RPMI7951 (cell line): ENCODE measurements at regions not wholly inside any gene's neighbourhood (a gene's known extent, or its start where the extent isn't known, plus 50 kb on each side); places are given as distances from the start of the nearest gene placed in this dataset.

Experiments
- DNase-seq: peaks from one replicate; pipeline ENCODE4 v3.0.0-alpha.2; 2012; ENCODE audit warnings: low read depth

DNA sequence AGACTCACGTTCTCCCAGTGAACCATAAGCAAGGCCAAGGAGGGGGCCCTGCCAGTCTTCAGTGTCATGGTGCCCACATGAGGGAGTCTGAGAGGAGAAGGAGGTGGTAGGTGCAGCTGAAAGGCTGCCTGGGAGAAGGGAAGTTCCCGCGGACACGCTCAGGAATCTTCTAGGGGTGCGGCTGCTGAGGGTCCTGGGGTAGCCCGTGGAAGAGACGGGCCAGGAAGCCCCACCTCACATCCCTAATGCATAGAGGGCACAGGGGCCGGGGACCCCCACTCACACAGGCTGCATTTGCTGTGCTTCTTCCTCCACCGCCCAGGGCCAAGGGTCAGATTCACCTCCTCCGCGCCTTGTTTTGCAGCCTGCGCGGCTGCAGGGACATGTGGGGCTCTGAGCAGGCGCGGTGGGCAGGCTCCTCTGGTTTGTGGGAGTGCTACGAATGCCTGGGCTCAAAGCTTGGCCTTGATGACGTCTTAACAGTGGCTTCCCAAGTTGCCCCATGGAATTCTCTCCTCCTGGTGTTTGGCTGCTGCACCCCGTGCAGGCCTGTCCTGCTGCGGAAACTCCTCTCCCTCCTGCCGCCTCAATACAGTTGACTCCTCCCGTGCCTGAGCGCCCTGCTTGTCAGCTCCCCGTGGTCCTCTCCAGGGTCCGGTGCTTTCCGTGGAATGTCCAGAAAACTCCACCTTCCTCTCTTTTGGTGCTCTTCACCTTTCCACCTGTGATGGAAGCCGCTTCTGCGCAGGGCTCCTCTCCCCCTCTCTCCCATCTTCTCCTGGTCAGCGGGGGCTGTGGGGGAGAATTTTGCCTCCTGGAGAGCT, 95.7 kb downstream of the VAPA start:
- no peak for DNase-seq

GRCh38 chr18:10010611-10011015, 96.8 kb downstream of the VAPA start:
- peak; percentile 88 for DNase-seq

DNA sequence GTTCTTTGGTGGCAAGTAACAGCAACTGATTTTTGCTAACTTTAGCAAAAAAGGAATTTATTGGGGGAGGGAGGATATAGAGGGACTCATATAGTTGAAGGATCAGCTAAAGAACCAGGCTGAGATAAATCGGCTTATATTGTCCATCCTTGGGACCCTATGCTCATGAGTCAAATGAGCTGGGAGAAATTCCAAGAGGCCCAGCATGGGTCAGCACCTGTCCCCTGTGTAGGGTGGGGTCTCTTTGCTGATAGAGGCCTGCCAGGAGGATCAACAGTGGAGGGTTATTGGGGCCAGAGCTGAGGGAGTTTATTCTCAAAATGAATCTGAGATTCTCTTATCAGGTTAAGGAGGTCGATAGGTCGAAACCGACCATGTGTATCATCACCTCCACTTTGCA, 97.2 kb downstream of the VAPA start:
- DNase-seq = no peak

DNA sequence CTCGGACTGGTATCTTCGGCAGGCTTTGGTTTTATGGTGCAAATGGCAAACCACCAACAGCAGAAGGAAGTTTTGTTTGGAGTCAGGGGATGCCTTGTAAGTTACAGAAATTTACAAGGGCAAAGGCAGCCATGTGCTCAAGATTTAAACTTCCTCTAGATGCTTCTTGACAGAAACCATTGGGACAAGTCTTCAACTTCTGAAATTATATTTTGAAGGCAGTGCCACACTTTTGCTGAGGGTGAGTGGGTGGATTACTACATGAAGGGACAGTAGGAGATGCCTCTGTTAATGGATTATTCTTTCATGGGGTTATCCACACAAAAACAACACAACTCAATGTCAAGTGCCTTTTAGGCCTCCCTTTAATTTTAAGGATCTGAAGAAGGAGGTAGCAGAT, 97.9 kb downstream of the VAPA start:
- DNase-seq = no peak

DNA sequence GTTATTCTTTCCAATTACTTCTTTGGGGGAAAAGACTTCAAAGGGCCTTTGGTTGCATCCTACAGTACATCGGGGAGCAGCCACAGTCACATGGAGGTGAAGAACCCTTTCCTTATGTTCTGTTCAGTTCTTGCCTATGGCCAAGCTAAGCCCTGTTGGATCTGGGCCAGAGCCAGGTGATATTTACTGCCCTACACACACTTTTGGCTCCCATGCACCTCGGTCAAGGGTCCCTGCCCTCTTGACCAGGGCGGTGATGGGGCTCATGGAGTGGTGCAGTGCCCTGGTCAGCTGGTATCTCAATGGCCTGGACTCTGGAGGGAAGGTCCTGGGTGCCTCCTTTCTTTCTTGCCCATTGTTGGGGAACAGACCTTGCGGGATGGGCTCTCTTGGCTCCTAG, 98.7 kb downstream of the VAPA start:
- no peak for DNase-seq

GRCh38 chr18:10013621-10014543, 100.1 kb downstream of the VAPA start:
- DNase-seq = no peak

- DNase-seq = peak; percentile 61
These were observed 101.5 kb downstream of the VAPA start for GRCh38 chr18:10015288-10015701.

- DNase-seq = peak; percentile 79
These were observed 102.4 kb downstream of the VAPA start for GRCh38 chr18:10015941-10016819.

GRCh38 chr18:10017043-10017442, 103.2 kb downstream of the VAPA start:
- DNase-seq = no peak

DNA sequence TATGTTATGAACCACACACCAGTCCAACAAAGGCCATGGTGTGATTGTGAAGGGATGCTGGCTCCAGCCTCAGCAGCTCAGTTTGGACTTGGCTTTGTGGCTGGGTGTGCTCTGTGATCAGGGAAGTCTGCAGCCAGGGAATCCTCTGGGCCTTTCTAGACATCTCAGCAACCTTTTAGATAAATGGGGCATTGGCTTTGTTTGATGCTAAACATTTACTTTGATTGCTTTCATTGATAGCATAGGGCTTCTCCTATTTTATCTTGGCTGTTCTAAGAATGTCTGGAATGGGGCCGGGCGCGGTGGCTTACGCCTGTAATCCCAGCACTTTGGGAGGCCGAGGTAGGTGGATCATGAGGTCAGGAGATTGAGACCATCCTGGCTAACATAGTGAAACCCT, 104.5 kb downstream of the VAPA start:
- no peak for DNase-seq

DNA sequence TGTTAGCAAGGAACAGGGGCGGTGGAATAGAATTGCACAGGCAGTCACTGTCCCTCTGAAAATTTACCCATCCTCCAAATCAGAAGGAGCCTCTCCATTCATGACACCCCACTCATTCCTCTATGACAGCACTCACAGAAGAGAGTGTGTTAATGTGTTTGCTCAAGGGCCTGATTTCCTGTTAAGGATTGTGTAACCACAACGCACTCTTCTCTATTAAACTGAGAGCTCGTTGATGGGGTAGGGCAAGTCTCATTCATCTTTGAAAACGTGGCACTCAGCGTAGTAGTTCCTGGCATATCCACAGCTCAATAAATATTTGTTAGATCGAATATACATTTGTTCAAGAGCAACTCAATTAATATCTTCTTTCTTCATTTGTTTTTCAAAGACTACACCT, 106.4 kb downstream of the VAPA start:
- no peak for DNase-seq

DNA sequence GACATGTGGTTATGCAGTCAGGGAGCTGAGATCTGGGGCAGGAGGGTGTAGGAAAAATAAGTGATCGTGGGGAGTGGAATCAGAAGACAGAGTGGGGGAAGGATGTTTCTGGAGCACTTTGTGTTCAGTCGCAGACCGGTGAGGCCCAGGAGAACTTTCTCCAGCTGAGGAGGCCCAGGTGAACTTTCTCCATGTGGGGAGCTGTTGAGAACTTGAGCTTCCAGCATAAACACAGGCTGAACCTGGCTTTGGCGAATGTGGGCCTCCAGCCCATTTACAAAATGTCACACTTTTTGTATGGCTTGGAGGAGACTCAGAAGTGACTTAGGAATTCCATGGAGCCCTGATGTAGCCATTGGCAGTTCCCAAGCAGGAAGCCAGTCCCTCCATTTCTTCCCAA, 108.5 kb downstream of the VAPA start:
- DNase-seq = no peak

- no peak for DNase-seq
These were observed 110.2 kb downstream of the VAPA start for GRCh38 chr18:10023853-10024570.

DNA sequence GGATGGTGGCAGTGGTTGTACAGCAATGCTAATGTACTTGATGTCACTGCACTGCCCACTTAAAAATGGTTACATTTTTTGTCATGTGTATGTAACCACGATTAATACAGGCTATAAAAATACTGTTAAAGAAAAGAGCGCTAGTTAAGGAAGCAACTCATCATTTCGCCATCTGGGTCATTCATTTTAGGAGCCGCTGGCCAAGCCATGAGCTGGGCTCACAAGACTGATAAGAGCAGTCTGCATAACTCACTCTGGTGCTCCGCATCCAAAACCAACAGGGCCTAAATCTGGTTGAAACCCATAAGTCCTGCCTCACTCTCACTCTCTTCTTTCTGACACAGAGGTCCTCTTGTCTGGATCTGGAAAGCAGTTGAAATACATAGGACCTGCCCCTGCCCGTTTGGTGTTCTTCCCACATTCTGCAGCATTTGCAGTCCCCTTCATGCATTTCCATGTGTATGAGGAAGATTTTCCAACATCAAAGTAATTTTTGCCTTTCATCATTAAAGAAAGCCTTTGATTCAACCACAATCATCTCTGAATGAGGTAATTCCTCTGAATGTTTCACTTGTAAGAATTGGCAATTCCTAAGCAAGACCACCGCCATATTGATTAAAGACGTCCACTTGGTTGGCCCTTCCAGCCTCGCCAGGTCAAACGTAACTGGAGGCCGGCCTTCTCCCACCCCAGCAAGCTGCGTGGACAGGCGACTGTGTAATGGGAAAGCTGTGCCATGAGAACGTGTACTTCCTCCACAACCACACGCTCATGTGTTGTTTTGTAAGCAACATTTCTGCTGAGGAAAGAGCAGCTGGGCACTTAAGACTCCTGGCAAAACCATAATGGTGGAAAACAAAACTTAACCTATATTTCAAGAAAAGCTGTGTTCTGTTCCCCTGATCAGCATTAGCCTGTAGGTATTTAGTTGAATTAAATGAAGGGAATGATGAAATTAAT, 112.2 kb downstream of the VAPA start:
- DNase-seq = no peak

DNA sequence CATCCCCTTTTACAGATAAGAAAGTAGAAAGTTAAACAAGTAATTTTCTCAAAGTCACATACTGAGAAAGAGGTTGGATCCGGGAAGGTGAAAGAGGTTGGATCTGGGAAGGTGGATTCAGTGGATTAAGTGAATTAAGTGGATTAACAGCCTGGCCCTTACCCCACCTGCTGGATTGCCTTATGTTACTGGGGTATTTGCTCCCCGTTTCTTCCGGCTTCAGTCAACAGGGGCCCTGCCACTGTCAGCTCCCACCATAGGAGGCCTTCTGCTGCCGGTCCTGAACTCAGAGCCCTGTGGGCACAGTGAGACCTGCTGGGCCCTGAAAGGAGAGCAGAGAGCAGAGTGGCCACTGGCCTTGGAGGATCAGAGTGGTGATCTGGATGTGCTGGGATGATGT, 113.2 kb downstream of the VAPA start:
- DNase-seq = no peak

DNA sequence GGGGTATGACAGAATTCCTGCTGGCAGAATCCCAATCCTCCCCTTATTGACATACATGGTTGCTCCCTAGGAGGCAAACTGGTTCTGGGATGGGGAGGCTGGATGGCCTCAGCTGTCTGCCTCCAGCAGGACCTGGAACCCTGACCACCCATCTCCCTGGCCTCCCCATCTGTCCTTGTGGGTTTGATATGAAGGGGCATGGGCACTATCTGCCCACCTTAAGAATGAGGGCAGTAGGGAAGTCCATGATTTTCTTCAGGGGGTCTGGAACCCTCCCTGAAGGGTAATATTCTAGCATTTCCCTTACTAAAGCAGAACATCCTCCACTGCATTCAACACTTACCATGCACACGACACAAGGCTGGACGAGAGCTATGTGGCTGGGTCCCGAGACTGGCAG, 113.6 kb downstream of the VAPA start:
- no peak for DNase-seq

DNA sequence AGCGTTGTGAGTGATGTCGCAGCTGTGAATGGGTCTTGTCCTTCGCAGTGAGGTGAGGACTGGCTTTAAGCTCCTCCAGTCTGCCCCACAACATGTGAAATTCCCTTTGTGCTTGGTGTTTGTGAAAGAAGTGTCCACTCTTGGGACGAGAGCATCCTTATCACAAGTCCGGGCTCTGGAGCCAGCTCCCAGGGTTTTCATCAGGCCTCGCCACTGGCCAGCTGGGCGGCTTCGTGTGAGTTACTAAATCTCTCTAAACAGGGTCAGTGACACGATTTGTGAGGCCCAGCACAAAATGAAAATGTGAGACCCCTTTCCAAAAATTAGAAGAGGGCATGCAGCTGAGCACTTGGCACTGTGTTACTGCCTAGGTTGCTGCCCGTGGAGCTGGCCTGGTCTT, 115.9 kb downstream of the VAPA start:
- no peak for DNase-seq

- no peak for DNase-seq
These were observed 117.2 kb downstream of the VAPA start for GRCh38 chr18:10030816-10031541.

- DNase-seq = no peak
These were observed 118.7 kb downstream of the VAPA start for GRCh38 chr18:10032331-10033015.
